GM23248 (cell line): ENCODE measurements at regions not wholly inside any gene's neighbourhood (a gene's known extent, or its start where the extent isn't known, plus 50 kb on each side); places are given as distances from the start of the nearest gene placed in this dataset.

Experiments
- DNase-seq: peaks from one replicate; pipeline ENCODE4 v3.0.0-alpha.2; 2015
- H2AFZ ChIP-seq: fragments of 200-600 bp; sonication (generic); 2 replicates; pipeline ENCODE4 v1.6.1; 2016; ENCODE audit warnings: antibody characterized with exemption
- H3F3A ChIP-seq: fragments of 200-600 bp; sonication (generic); 2 replicates; pipeline ENCODE4 v1.6.1; 2016; ENCODE audit warnings: mild to moderate bottlenecking, antibody characterized with exemption, mixed run types; ENCODE audit not compliant: insufficient read depth
- H3K27ac ChIP-seq: fragments of 200-600 bp; sonication (generic); 2 replicates; pipeline ENCODE4 v1.5.1; 2016; ENCODE audit warnings: mild to moderate bottlenecking
- H3K27me3 ChIP-seq: fragments of 200-600 bp; sonication (generic); replicated peaks from 2 replicates; pipeline ENCODE4 v1.6.1; 2016; ENCODE audit warnings: mild to moderate bottlenecking; ENCODE audit not compliant: insufficient read depth
- H3K36me3 ChIP-seq: fragments of 200-600 bp; sonication (generic); 2 replicates; pipeline ENCODE4 v1.6.1; 2016; ENCODE audit warnings: low read depth, mild to moderate bottlenecking
- H3K4me1 ChIP-seq: fragments of 200-600 bp; sonication (generic); 2 replicates; pipeline ENCODE4 v1.6.1; 2016; ENCODE audit warnings: mild to moderate bottlenecking; ENCODE audit not compliant: insufficient read depth
- H3K4me2 ChIP-seq: fragments of 200-600 bp; sonication (generic); one replicate; pipeline ENCODE4 v1.6.1; 2016; ENCODE audit warnings: mild to moderate bottlenecking; ENCODE audit not compliant: unreplicated experiment
- H3K4me3 ChIP-seq: fragments of 200-600 bp; sonication (generic); 2 replicates; pipeline ENCODE4 v1.5.1; 2016; ENCODE audit warnings: mild to moderate bottlenecking
- H3K79me2 ChIP-seq: fragments of 200-600 bp; sonication (generic); 2 replicates; pipeline ENCODE4 v1.6.1; 2016; ENCODE audit warnings: mild to moderate bottlenecking; ENCODE audit not compliant: insufficient read depth
- H3K9ac ChIP-seq: fragments of 200-600 bp; sonication (generic); 2 replicates; pipeline ENCODE4 v1.6.1; 2016; ENCODE audit warnings: mild to moderate bottlenecking
- H3K9me2 ChIP-seq: fragments of 200-600 bp; sonication (generic); 2 replicates; pipeline ENCODE4 v1.6.1; 2016; ENCODE audit warnings: mixed run types, mild to moderate bottlenecking, moderate library complexity; ENCODE audit not compliant: insufficient read depth
- H3K9me3 ChIP-seq: fragments of 200-600 bp; sonication (generic); one replicate; pipeline ENCODE4 v1.6.1; 2017; ENCODE audit warnings: low read depth
- H4K20me1 ChIP-seq: fragments of 200-600 bp; sonication (generic); 2 replicates; pipeline ENCODE4 v1.6.0; 2016; ENCODE audit not compliant: insufficient read depth
- EZH2 ChIP-seq: fragments of 200-600 bp; sonication (generic); IDR thresholded peaks from 2 replicates; pipeline ENCODE4 v1.6.1; 2018; ENCODE audit warnings: antibody characterized with exemption, mild to moderate bottlenecking; ENCODE audit not compliant: insufficient read depth, poor library complexity, severe bottlenecking
- EZH2phosphoT487 ChIP-seq: fragments of 200-600 bp; sonication (generic); IDR thresholded peaks from 2 replicates; pipeline ENCODE4 v1.6.1; 2018; ENCODE audit warnings: antibody characterized with exemption, moderate library complexity, mild to moderate bottlenecking, low read depth; ENCODE audit not compliant: insufficient read depth
- WGBS, 2 experiments: methylation state at CpG; one replicate each; pipeline ENCODE4 v1.1.6; 2015 to 2017; ENCODE audit warnings: low lambda C conversion rate in 2 of 2, low coverage in 1 of 2; ENCODE audit errors: missing lambda C conversion rate in 2 of 2; 5-methylcytosine and 5-hydroxymethylcytosine counted together
- in situ Hi-C: fragments of 300-500 bp; cut with MboI; formaldehyde crosslinking; loops from 2 replicates; pipeline ENCODE4 v1.15.0; 2020

DNA sequence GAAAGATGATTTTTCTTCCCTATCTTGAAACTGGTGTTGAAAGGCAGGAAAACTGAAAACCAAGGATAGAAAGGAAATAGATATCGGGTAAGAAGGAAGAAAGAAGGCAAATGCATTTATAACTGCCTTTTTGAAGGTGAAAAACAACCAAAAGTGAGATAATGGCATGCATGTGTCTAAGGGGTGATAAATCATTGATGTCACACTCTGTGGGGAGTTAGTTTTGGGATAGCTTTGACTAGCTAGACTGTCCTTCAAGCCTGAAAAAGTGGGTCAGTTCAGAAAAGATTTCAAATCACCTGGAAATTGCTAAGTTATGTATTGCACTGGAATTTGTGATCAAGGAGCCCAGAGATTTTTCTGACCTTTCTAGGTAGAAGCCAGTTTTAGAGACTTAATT lies 142.2 kb upstream of the UMPS start:
- H3K36me3 ChIP-seq: no peaks in the 10 kb centered on the region
- H3F3A ChIP-seq: no peaks in the 10 kb centered on the region
- H3K79me2 ChIP-seq: no peaks in the 10 kb centered on the region
- peaks cover 50% of the 10 kb centered on the region for H3K27me3 ChIP-seq
- H3K9ac ChIP-seq: no peak overlapping the region
- no peak overlapping the region for H3K27ac ChIP-seq
- no peak overlapping the region for H2AFZ ChIP-seq
- H4K20me1 ChIP-seq: no peaks in the 10 kb centered on the region
- H3K9me3 ChIP-seq: no peaks in the 10 kb centered on the region
- TF ChIP-seq EZH2 (no peak), EZH2phosphoT487 (no peak)
- no peak overlapping the region for H3K4me2 ChIP-seq
- H3K4me1 ChIP-seq: no peaks in the 10 kb centered on the region
- no peak for DNase-seq
- WGBS, 2 experiments: 38 to 42% methylated on average over 1 of the region's 1 CpG
- no peaks in the 10 kb centered on the region for H3K9me2 ChIP-seq
- in situ Hi-C loops: no loop called here
- H3K4me3 ChIP-seq: no peak overlapping the region

- H3K36me3 ChIP-seq: no peaks in the 10 kb centered on the region
- H3K27ac ChIP-seq: no peak overlapping the region
- H3K9me3 ChIP-seq: no peaks in the 10 kb centered on the region
- in situ Hi-C loops: no loop called here
- no peaks in the 10 kb centered on the region for H3K9me2 ChIP-seq
- 28 to 36% methylated on average over 2 of the region's 2 CpGs for WGBS, 2 experiments
- H3K4me2 ChIP-seq: no peak overlapping the region
- H3F3A ChIP-seq: no peaks in the 10 kb centered on the region
- TF ChIP-seq EZH2 (no peak), EZH2phosphoT487 (no peak)
- no peaks in the 10 kb centered on the region for H3K4me1 ChIP-seq
- peaks cover 42% of the 10 kb centered on the region for H3K27me3 ChIP-seq
- no peak overlapping the region for H2AFZ ChIP-seq
- no peaks in the 10 kb centered on the region for H4K20me1 ChIP-seq
- no peaks in the 10 kb centered on the region for H3K79me2 ChIP-seq
- no peak for DNase-seq
- H3K4me3 ChIP-seq: no peak overlapping the region
- H3K9ac ChIP-seq: no peak overlapping the region
Observed at GRCh38 chr3:124588794-124589193, 141.5 kb upstream of the UMPS start.

DNA sequence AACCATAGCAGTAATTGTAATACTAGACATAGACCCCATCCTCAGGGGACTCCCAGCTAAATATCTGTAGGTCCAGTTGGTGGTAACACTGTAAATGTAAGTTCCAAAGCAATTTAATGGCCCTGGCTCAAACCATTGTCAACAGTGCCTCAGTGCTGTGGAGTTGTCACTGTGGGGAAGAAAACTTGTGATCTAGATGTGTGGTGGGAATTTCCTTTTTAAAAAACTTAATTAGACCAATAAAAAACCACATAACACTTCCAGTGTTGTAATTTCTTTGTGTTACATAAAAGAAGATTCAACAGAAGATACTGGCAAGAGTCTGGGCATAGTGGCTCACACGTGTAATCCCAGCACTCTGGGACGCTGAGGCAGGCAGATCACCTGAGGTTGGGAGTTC lies 138.6 kb upstream of the UMPS start:
- Histone ChIP-seq H3K9ac (no peak overlapping the region), H3K4me3 (no peak overlapping the region), H3K9me3 (no peaks in the 10 kb centered on the region), H3K9me2 (no peaks in the 10 kb centered on the region), H3K79me2 (no peaks in the 10 kb centered on the region), H3K36me3 (no peaks in the 10 kb centered on the region), H2AFZ (no peak overlapping the region), H3K27me3 (peaks cover 13% of the 10 kb centered on the region), H4K20me1 (no peaks in the 10 kb centered on the region), H3K4me2 (no peak overlapping the region), H3F3A (no peaks in the 10 kb centered on the region), H3K4me1 (no peaks in the 10 kb centered on the region), H3K27ac (no peak overlapping the region)
- no peak for DNase-seq
- in situ Hi-C loops: no loop called here
- 53 to 61% methylated on average over 2 of the region's 2 CpGs for WGBS, 2 experiments
- TF ChIP-seq EZH2 (no peak), EZH2phosphoT487 (no peak)

GRCh38 chr3:124592658-124593441 lies 137.4 kb upstream of the UMPS start:
- Histone ChIP-seq H3K4me3 (no peak overlapping the region), H3K79me2 (no peaks in the 10 kb centered on the region), H3K9me2 (no peaks in the 10 kb centered on the region), H2AFZ (no peak overlapping the region), H3K27ac (no peak overlapping the region), H3K4me1 (no peaks in the 10 kb centered on the region), H3K36me3 (no peaks in the 10 kb centered on the region), H3K4me2 (no peak overlapping the region), H3K9me3 (no peaks in the 10 kb centered on the region), H3K9ac (no peak overlapping the region), H3K27me3 (peaks cover 7% of the 10 kb centered on the region; the same call in 1 of the 2 replicates), H3F3A (no peaks in the 10 kb centered on the region), H4K20me1 (no peaks in the 10 kb centered on the region)
- in situ Hi-C loops: no loop called here
- TF ChIP-seq EZH2phosphoT487 (no peak), EZH2 (no peak)
- DNase-seq: no peak
- 35 to 44% methylated on average over 3 of the region's 3 CpGs for WGBS, 2 experiments
